ENCODE measurements at regions not wholly inside any gene's neighbourhood (a gene's known extent, or its start where the extent isn't known, plus 50 kb on each side); places are given as distances from the start of the nearest gene placed in this dataset.

DNA sequence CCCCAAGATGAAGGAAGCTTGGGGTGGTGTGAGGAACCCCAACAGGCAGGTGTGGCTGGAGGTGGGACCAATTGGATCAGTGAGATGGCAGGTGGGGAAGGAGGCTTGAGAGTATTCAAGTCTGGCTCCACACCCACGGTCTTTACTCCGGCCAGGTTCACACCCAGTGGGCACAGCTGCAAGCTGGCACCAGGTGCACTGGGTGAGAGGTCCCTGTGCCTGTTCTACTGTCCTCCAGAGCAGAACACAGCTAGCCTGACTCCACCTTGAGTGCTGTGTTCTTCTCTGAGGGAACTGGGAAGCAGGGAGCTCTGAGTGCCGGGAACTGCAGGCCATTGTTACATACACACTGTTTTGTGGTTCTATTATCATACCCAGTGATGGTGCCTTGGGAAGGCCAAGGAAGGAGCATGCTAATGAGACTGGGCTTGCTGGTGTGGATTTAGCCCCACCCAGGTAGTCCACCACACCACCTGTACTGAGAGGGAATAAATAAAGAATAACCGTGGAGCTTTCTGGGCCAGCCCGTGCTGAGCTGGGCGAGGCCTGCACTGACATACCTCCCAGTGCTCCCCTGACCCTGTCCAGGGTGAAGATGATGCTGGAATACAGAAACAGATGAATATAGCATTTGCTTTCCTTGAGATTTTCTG, 93.4 kb downstream of the ABHD5 start:
- H3K9me2 ChIP-seq (ENCODE audit: insufficient read depth, low read length) = no peaks in the 10 kb centered on the region
- no peak for TF ChIP-seq POLR2AphosphoS5 (IDR thresholded peaks at IDR 0.05)
- no peak for TF ChIP-seq TAF1 (IDR thresholded peaks at IDR 0.05; ENCODE audit: low read depth)
- no peak for TF ChIP-seq RAD21 (conservative IDR thresholded peaks at IDR 0.05)
- TF ChIP-seq EZH2 (IDR thresholded peaks at IDR 0.05; ENCODE audit: borderline replicate concordance, insufficient read depth, low read length, poor library complexity, severe bottlenecking) = no peak
- H3K79me2 ChIP-seq (replicated peaks; ENCODE audit: insufficient read depth, low read length) = no peaks in the 10 kb centered on the region
- no peak overlapping the region for H3K9ac ChIP-seq (ENCODE audit: low read length)
- H3K27me3 ChIP-seq (ENCODE audit: insufficient read depth, low read depth, low read length) = no peaks in the 10 kb centered on the region
- H4K20me1 ChIP-seq (ENCODE audit: insufficient read depth) = no peaks in the 10 kb centered on the region
- H3K4me3 ChIP-seq (ENCODE audit: low read length) = no peak overlapping the region
- no peak overlapping the region for H2AFZ ChIP-seq (ENCODE audit: low read depth, low read length)
- H3K9me3 ChIP-seq (ENCODE audit: low read length) = no peaks in the 10 kb centered on the region
- H3K36me3 ChIP-seq (ENCODE audit: insufficient read depth, low read length) = no peaks in the 10 kb centered on the region
- H3K27ac ChIP-seq (ENCODE audit: low read length) = no peak overlapping the region
- no peak overlapping the region for H3K4me2 ChIP-seq (ENCODE audit: low read length)
- no peaks in the 10 kb centered on the region for H3F3A ChIP-seq (ENCODE audit: insufficient read depth, low read length, poor library complexity, severe bottlenecking)

DNA sequence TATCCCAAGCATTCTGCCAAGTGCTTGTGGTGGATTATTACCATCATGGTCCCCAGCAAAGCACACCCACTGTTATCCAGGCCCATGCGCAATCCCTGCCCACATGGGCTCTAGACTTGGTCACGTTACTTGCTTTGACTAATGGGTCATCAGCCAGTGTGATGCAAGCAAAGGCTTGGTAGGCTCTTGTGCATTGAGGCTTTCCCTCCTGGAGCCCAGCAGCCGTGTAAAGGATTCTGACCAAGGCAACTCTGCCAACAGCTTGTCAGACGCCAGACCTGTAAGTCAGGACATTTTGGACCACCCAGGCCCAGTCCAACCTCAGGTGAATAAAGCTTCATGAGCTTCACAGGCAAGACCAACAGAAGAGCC, 93.9 kb downstream of the ABHD5 start:
- H3F3A ChIP-seq (ENCODE audit: insufficient read depth, low read length, poor library complexity, severe bottlenecking) = no peaks in the 10 kb centered on the region
- H3K4me2 ChIP-seq (ENCODE audit: low read length) = no peak overlapping the region
- TF ChIP-seq EP300 (conservative IDR thresholded peaks at IDR 0.05; ENCODE audit: poor library complexity, severe bottlenecking) (no peak), TAF1 (IDR thresholded peaks at IDR 0.05; ENCODE audit: low read depth) (no peak), POLR2AphosphoS5 (IDR thresholded peaks at IDR 0.05) (no peak), EZH2 (IDR thresholded peaks at IDR 0.05; ENCODE audit: borderline replicate concordance, insufficient read depth, low read length, poor library complexity, severe bottlenecking) (no peak), MXI1 (conservative IDR thresholded peaks at IDR 0.05; ENCODE audit: poor library complexity, severe bottlenecking) (no peak), SMC3 (conservative IDR thresholded peaks at IDR 0.05; ENCODE audit: poor library complexity) (no peak), RAD21 (conservative IDR thresholded peaks at IDR 0.05) (no peak)
- TF ChIP-seq, protein P1, sequence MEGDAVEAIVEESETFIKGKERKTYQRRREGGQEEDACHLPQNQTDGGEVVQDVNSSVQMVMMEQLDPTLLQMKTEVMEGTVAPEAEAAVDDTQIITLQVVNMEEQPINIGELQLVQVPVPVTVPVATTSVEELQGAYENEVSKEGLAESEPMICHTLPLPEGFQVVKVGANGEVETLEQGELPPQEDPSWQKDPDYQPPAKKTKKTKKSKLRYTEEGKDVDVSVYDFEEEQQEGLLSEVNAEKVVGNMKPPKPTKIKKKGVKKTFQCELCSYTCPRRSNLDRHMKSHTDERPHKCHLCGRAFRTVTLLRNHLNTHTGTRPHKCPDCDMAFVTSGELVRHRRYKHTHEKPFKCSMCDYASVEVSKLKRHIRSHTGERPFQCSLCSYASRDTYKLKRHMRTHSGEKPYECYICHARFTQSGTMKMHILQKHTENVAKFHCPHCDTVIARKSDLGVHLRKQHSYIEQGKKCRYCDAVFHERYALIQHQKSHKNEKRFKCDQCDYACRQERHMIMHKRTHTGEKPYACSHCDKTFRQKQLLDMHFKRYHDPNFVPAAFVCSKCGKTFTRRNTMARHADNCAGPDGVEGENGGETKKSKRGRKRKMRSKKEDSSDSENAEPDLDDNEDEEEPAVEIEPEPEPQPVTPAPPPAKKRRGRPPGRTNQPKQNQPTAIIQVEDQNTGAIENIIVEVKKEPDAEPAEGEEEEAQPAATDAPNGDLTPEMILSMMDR (IDR thresholded peaks at IDR 0.05; ENCODE audit: poor library complexity, severe bottlenecking) = no peak
- TF ChIP-seq, protein P2, sequence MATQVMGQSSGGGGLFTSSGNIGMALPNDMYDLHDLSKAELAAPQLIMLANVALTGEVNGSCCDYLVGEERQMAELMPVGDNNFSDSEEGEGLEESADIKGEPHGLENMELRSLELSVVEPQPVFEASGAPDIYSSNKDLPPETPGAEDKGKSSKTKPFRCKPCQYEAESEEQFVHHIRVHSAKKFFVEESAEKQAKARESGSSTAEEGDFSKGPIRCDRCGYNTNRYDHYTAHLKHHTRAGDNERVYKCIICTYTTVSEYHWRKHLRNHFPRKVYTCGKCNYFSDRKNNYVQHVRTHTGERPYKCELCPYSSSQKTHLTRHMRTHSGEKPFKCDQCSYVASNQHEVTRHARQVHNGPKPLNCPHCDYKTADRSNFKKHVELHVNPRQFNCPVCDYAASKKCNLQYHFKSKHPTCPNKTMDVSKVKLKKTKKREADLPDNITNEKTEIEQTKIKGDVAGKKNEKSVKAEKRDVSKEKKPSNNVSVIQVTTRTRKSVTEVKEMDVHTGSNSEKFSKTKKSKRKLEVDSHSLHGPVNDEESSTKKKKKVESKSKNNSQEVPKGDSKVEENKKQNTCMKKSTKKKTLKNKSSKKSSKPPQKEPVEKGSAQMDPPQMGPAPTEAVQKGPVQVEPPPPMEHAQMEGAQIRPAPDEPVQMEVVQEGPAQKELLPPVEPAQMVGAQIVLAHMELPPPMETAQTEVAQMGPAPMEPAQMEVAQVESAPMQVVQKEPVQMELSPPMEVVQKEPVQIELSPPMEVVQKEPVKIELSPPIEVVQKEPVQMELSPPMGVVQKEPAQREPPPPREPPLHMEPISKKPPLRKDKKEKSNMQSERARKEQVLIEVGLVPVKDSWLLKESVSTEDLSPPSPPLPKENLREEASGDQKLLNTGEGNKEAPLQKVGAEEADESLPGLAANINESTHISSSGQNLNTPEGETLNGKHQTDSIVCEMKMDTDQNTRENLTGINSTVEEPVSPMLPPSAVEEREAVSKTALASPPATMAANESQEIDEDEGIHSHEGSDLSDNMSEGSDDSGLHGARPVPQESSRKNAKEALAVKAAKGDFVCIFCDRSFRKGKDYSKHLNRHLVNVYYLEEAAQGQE (IDR thresholded peaks at IDR 0.05; ENCODE audit: borderline replicate concordance) = no peak
- no peak overlapping the region for H3K27ac ChIP-seq (ENCODE audit: low read length)
- no peak overlapping the region for H3K4me3 ChIP-seq (ENCODE audit: low read length)
- no peaks in the 10 kb centered on the region for H3K9me3 ChIP-seq (ENCODE audit: low read length)
- no peaks in the 10 kb centered on the region for H3K79me2 ChIP-seq (replicated peaks; ENCODE audit: insufficient read depth, low read length)
- no peak overlapping the region for H2AFZ ChIP-seq (ENCODE audit: low read depth, low read length)
- H3K9ac ChIP-seq (ENCODE audit: low read length) = no peak overlapping the region
- H3K9me2 ChIP-seq (ENCODE audit: insufficient read depth, low read length) = no peaks in the 10 kb centered on the region
- no peaks in the 10 kb centered on the region for H3K27me3 ChIP-seq (ENCODE audit: insufficient read depth, low read depth, low read length)
- no peaks in the 10 kb centered on the region for H3K36me3 ChIP-seq (ENCODE audit: insufficient read depth, low read length)
- no peaks in the 10 kb centered on the region for H4K20me1 ChIP-seq (ENCODE audit: insufficient read depth)

All from neural cell (in vitro differentiated cells).